HG02840 (cell line): ENCODE measurements at regions not wholly inside any gene's neighbourhood (a gene's known extent, or its start where the extent isn't known, plus 50 kb on each side); places are given as distances from the start of the nearest gene placed in this dataset.
"Not testable (repeated sequence)": the region's sequence is repeated elsewhere in the genome, so short reads cannot be mapped to it uniquely, and the experiment has no call there.

Experiments used
- ATAC-seq: cut with Tn5 transposase; IDR thresholded peaks from one replicate; pipeline ENCODE4 v1.9.1; 2021; ENCODE audit warnings: mild to moderate bottlenecking, moderate library complexity, moderate number of reproducible peaks; ENCODE audit not compliant: unreplicated experiment, low FRiP score

DNA sequence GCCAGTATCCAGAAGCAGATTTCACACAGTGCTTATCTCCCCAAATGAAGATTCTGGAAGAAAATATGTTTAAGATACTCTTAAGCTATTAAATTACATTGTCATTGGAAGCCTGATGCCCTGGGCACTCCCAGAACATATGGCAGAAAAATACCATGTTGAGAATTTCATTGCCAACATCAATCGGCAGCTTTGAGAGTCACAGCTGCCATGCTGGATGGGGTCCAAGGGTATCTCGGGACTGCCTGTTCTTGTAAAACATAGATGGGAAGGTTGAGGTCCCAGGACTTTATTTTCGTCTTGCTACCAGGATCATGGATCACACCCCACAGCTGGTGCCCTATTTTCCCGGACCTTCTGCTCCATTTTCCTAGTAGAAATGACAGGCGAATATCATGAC lies 632.5 kb downstream of the SUCLG1 start:
- ATAC-seq = no peak

- ATAC-seq = no peak
Measured at GRCh38 chr2:83823229-83823628, 635.9 kb downstream of the SUCLG1 start.

- no peak for ATAC-seq
Measured at GRCh38 chr2:83817511-83817910, 641.6 kb downstream of the SUCLG1 start.

DNA sequence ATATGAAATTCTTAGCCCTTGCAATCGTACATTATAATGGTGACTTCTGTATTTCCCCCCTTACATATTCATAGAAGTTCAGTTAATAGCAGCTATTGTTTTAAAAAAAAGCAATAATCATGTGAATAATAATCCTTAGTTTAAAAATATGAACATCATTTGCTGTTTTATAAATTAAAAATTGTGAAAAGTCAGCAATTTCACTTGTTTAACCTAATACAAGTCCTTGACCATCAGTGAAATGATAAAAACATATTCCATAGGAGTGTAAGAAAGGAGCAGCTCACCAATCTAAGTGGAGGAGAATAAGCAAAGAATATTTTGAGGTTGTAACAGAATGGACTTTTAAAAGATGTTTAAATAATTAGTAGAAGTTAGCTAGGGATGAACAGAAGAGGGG lies 650.2 kb downstream of the SUCLG1 start:
- ATAC-seq = no peak

DNA sequence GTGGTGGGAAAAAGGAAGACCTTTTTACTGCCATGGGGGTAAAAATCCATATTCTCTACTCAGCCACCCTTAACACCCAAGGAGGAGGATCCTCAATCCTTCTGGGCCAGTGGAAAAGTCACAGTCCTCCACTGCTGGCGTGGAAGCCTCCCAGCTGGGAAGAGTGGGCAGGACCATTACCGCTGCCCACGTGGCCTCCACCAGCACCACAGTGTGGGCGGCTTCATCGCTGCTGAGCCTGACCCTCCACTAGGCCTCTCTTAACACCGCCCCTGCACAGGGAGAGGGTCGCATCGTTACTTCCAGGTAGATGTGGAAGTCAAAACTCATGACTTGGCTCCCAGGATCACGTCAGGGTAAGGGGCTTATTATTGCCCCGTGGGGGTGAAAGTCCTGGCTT lies 656.5 kb downstream of the SUCLG1 start:
- ATAC-seq = no peak

- ATAC-seq = no peak
Measured at GRCh38 chr2:83795777-83796176, 663.3 kb downstream of the SUCLG1 start.

DNA sequence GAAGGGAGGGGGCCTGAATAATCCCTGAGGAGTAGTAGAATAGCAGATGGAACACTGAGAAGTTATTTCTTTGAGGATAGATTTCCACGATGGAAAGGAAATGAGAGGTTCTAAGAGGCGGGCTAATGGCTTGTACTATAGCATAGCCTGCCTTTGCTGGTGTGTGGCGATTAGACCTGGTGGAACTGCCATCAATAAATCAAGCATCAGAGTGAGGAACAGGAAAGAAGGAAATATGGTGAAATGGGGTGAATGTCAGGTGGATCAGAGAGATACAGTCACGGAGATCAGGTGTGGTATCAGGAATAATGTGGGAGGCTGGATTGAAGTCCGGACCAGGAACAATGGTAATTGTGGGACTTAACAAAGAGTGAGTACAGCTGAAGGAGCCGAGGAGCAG lies 668.6 kb downstream of the SUCLG1 start:
- not testable (repeated sequence) for ATAC-seq

DNA sequence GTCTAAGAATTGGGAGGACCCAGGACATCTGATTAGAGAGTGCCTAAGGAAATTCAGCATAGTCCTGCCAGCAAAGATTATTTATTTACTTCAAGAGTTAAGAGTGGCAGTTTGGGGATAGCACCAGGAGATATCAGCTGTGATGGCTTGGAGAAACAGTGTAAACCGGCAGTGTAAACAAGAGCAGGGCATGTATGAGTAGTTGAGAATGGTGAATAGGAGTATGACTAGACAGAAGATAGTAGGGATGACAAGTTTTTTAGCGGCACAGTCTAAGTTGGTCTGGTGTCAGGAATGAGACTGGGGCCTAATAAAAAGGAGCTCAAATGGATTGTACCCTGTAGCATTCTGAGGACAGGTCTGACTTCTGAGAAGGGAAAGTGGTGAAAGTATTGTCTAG lies 669.4 kb downstream of the SUCLG1 start:
- ATAC-seq = not testable (repeated sequence)

- ATAC-seq = not testable (repeated sequence)
Measured at GRCh38 chr2:83788938-83789566, 670.0 kb downstream of the SUCLG1 start.

- ATAC-seq = no peak
Measured at GRCh38 chr2:83787189-83787588, 671.9 kb downstream of the SUCLG1 start.

GRCh38 chr2:83786140-83786539 lies 672.9 kb downstream of the SUCLG1 start:
- no peak for ATAC-seq

DNA sequence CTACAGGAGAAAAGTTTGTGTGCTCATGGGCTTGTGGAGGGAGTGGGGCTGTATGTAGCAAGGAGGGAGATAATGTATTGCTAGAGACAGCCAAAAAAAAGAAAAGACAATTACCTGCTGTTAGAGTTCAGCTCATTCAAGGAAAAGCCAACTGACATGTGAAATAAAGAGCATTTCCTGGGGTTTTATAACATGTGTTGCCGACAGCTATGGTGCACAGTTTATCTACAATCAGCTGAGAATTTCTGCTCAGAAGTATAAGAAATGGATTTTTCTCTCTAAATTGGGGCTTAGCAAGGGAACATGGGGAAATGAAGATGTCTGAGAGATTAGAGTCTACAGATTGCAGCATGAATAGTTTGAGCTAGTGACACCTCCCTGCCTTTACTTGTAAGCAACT lies 674.1 kb downstream of the SUCLG1 start:
- no peak for ATAC-seq

DNA sequence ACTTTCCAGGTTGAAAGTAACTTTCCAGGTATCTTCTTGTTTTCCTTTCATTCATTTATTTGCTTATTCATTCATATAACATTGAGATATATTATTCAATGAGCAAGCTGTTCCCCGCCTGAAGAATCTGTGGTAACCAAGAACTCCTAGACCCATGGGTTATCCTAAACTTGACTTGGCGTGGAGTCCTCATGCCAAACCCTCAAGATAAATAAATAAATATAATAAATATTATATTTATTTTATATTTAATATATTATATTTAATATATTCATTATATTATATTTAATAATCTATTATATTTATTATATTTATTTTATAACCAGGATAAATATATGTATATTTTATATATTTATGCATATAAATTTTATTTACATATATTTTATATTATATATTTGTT lies 674.8 kb downstream of the SUCLG1 start:
- no peak for ATAC-seq

DNA sequence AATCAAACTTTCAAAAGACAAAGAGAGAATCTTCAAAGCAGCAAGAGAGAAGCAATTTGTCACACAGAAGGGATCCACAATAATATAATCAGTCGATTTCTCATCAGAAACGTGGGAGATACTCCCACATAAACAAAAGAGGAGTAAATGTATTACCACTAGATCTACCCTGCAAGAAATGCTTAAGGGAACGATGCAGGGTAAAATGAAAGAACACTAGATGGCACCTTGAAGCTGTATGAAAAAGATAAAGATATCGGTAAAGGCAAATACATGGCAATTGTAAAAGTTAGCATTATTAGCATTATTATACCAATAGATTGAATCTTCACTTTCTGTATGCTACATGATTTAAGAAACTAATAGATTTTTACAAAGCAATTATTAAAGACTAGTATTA lies 677.0 kb downstream of the SUCLG1 start:
- ATAC-seq = no peak

- no peak for ATAC-seq
Measured at GRCh38 chr2:83764447-83765005, 694.6 kb downstream of the SUCLG1 start.

DNA sequence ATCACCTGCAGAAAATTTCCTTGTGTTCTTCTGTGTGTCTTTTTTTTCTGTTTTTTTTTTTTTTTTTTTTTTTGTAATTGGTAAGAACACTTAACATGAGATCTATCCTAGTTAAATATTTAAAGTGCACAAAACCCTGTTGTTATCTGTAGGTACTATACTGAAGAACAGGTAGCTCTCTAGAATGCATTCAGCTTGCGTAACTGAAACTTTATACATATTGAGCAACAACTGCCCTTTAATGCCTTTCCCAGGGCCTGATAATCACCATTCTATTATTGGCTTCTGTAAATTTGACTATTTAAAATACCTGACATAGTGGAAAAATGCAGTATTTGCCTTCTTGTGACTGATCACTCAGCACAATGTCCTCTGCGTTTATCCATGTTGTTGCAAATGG lies 701.8 kb downstream of the SUCLG1 start:
- no peak for ATAC-seq

DNA sequence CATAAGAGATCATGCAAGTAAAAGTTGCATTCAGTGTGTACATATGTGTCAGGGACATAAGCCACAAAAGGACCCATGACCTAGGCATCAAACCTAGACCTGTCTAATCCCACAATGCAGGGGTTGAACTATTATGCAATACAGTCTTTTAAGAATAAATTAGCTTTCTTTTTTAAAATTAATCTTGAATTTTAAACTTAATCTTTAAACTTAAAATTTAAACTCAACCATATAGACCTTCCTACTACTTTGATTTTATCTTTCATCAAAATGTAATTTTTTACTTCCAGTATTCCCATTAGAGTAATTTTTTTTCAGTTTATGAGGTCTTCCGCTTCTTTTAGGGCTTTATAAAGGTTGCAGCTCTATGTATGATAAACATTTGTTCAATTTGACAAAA lies 702.9 kb downstream of the SUCLG1 start:
- no peak for ATAC-seq

DNA sequence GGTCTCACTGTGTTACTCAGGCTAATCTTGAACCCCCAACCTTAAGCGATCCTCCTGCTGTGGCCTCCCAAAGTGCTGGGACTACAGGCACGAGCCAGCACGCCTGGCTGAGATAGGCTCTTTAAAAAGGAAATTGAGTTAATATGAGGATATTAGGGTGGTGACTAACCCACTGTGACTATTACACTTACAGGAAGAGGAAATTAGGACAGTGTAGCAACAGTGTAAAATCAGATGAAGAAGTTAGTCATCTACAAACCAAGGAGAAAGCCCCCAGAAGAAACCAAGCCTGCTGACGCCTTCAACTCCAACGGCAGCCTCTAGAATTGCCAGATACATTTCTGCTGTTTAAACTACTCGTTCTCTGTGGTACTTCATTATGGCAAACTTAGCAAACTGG lies 711.9 kb downstream of the SUCLG1 start:
- no peak for ATAC-seq

DNA sequence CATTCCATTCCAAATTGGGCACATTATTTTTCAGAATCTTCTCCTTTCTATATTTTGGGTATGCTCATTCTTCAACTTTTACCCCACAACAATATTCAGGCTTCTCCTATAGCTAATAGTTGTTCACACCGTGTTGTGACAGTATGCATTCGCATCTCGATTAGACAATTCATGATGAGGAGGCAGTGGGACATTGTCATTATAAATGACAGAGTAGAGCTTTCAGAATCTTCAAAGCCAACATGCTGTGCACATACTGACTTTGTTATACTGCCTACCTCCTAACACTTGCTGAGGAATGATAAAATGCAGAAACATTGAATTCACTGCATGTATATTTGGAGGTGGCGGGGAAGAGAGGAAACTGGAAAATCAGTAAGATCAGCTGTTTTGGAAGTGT lies 714.2 kb downstream of the SUCLG1 start:
- no peak for ATAC-seq

DNA sequence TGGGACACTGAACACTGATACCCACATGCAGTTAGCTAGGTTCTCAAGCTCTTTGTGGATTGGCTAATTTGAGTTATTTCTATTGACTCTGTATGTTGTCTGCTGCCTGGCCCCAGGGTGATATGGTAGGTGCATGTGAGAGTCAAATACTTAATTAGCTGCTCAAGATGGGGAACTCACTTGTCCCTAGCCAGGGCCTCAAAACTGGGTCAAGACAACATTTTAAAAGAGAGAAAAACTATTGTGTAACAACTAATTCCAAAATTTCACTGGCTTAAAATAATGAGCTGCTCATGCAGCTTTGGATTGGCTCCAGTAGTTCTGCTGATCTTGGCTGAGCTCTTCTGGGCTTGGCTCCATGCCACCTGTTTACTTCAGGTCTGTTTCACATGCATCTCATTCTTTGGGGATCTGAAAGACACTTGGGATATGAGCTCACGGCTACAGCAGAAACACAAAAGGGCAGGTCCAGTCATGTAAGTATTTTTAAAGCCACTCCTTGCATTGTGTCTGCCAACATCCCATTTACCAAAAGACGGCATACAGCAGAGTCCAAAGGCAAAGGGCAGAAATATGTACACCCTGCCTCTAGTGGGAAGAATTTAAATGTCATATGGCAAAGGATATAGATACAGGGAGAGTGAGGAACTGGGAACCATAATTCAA lies 716.8 kb downstream of the SUCLG1 start:
- ATAC-seq = no peak

GRCh38 chr2:83730223-83730622 lies 728.9 kb downstream of the SUCLG1 start:
- no peak for ATAC-seq

GRCh38 chr2:83725735-83726134 lies 733.3 kb downstream of the SUCLG1 start:
- ATAC-seq = no peak
